ENCODE measurements at regions not wholly inside any gene's neighbourhood (a gene's known extent, or its start where the extent isn't known, plus 50 kb on each side); places are given as distances from the start of the nearest gene placed in this dataset.

GRCh38 chr3:30399394-30400181 is 206.8 kb upstream of the TGFBR2 start:
- Histone ChIP-seq H3K4me3 (ENCODE audit: low read depth, low read length) (no peak overlapping the region), H3K36me3 (ENCODE audit: control insufficient read depth, insufficient read depth, low read length) (no peaks in the 10 kb centered on the region), H3K27me3 (ENCODE audit: control insufficient read depth, insufficient read depth, low read length) (no peaks in the 10 kb centered on the region)
- no peak for TF ChIP-seq CTCF (IDR thresholded peaks at IDR 0.05; ENCODE audit: insufficient read depth, low read length, poor library complexity, severe bottlenecking)
- DNase-seq (ENCODE audit: low read depth): peak; percentile 16

- Histone ChIP-seq H3K36me3 (ENCODE audit: control insufficient read depth, insufficient read depth, low read length) (no peaks in the 10 kb centered on the region), H3K4me3 (ENCODE audit: low read depth, low read length) (no peak overlapping the region), H3K27me3 (ENCODE audit: control insufficient read depth, insufficient read depth, low read length) (no peaks in the 10 kb centered on the region)
- DNase-seq (ENCODE audit: low read depth): no peak
- no peak for TF ChIP-seq CTCF (IDR thresholded peaks at IDR 0.05; ENCODE audit: insufficient read depth, low read length, poor library complexity, severe bottlenecking)
These were observed 205.5 kb upstream of the TGFBR2 start for GRCh38 chr3:30400926-30401325.

GRCh38 chr3:30401971-30402370 is 204.4 kb upstream of the TGFBR2 start:
- no peaks in the 10 kb centered on the region for H3K36me3 ChIP-seq (ENCODE audit: control insufficient read depth, insufficient read depth, low read length)
- H3K27me3 ChIP-seq (ENCODE audit: control insufficient read depth, insufficient read depth, low read length): no peaks in the 10 kb centered on the region
- no peak overlapping the region for H3K4me3 ChIP-seq (ENCODE audit: low read depth, low read length)
- TF ChIP-seq CTCF (IDR thresholded peaks at IDR 0.05; ENCODE audit: insufficient read depth, low read length, poor library complexity, severe bottlenecking): no peak
- DNase-seq (ENCODE audit: low read depth): peak; percentile 12

- DNase-seq (ENCODE audit: low read depth): no peak
- no peak overlapping the region for H3K4me3 ChIP-seq (ENCODE audit: low read depth, low read length)
- no peak for TF ChIP-seq CTCF (IDR thresholded peaks at IDR 0.05; ENCODE audit: insufficient read depth, low read length, poor library complexity, severe bottlenecking)
These were observed 198.8 kb upstream of the TGFBR2 start for GRCh38 chr3:30407651-30408050.

GRCh38 chr3:30408105-30408557 is 198.3 kb upstream of the TGFBR2 start:
- no peaks in the 10 kb centered on the region for H3K36me3 ChIP-seq (ENCODE audit: control insufficient read depth, insufficient read depth, low read length)
- no peak for DNase-seq (ENCODE audit: low read depth)
- H3K27me3 ChIP-seq (ENCODE audit: control insufficient read depth, insufficient read depth, low read length): no peaks in the 10 kb centered on the region
- no peak for TF ChIP-seq CTCF (IDR thresholded peaks at IDR 0.05; ENCODE audit: insufficient read depth, low read length, poor library complexity, severe bottlenecking)
- H3K4me3 ChIP-seq (ENCODE audit: low read depth, low read length): no peak overlapping the region

More at GRCh38 chr3:30407651-30408050, 198.8 kb upstream of the TGFBR2 start:
- Histone ChIP-seq H3K36me3 (ENCODE audit: control insufficient read depth, insufficient read depth, low read length) (no peaks in the 10 kb centered on the region), H3K27me3 (ENCODE audit: control insufficient read depth, insufficient read depth, low read length) (no peaks in the 10 kb centered on the region)

- Histone ChIP-seq H3K4me3 (ENCODE audit: low read depth, low read length) (no peak overlapping the region), H3K27me3 (ENCODE audit: control insufficient read depth, insufficient read depth, low read length) (no peaks in the 10 kb centered on the region), H3K36me3 (ENCODE audit: control insufficient read depth, insufficient read depth, low read length) (no peaks in the 10 kb centered on the region)
- TF ChIP-seq CTCF (IDR thresholded peaks at IDR 0.05; ENCODE audit: insufficient read depth, low read length, poor library complexity, severe bottlenecking): no peak
- DNase-seq (ENCODE audit: low read depth): no peak
These were observed 188.0 kb upstream of the TGFBR2 start for GRCh38 chr3:30418443-30418842.
